Nephron progenitor cell (in vitro differentiated cells): ENCODE measurements at regions not wholly inside any gene's neighbourhood (a gene's known extent, or its start where the extent isn't known, plus 50 kb on each side); places are given as distances from the start of the nearest gene placed in this dataset.
A peak's percentile ranks its signal among the peaks of the same experiment; 100 is the strongest.

Experiments used
- DNase-seq: peaks from one replicate; pipeline ENCODE4 v3.0.0; 2021
- H3K27ac Mint-ChIP-seq: 2 replicates; pipeline ENCODE4 v1.8.0; 2021; ENCODE audit warnings: mild to moderate bottlenecking, moderate library complexity, mixed read lengths
- H3K27me3 Mint-ChIP-seq: 2 replicates; pipeline ENCODE4 v1.8.0; 2021; ENCODE audit warnings: mild to moderate bottlenecking, low read depth, mixed read lengths; ENCODE audit not compliant: poor library complexity
- H3K36me3 Mint-ChIP-seq: 2 replicates; pipeline ENCODE4 v1.8.0; 2021; ENCODE audit warnings: low read depth, mixed read lengths
- H3K4me1 Mint-ChIP-seq: 2 replicates; pipeline ENCODE4 v1.8.0; 2021; ENCODE audit warnings: mixed read lengths
- H3K4me3 Mint-ChIP-seq: 2 replicates; pipeline ENCODE4 v1.8.0; 2021; ENCODE audit warnings: mild to moderate bottlenecking, moderate library complexity, mixed read lengths
- H3K9me3 Mint-ChIP-seq: 2 replicates; pipeline ENCODE4 v1.8.0; 2021; ENCODE audit warnings: mild to moderate bottlenecking, moderate library complexity, mixed read lengths
- CTCF ChIP-seq: fragments of 200-600 bp; sonication (generic); IDR thresholded peaks from 2 replicates; pipeline ENCODE4 v1.5.0; 2021; ENCODE audit warnings: antibody characterized with exemption

- TF ChIP-seq CTCF: no peak
- Mint-ChIP-seq H3K9me3 (peaks cover 11% of the 10 kb centered on the region), H3K27ac (no peak overlapping the region), H3K4me1 (peaks cover 17% of the 10 kb centered on the region), H3K4me3 (no peak overlapping the region), H3K27me3 (no peaks in the 10 kb centered on the region), H3K36me3 (peaks cover 5% of the 10 kb centered on the region)
- DNase-seq: no peak
Observed at GRCh38 chr7:88368686-88369085, 62.0 kb upstream of the STEAP4 start.

- Mint-ChIP-seq H3K4me3 (no peak overlapping the region), H3K4me1 (peaks cover 33% of the 10 kb centered on the region), H3K9me3 (peaks cover 6% of the 10 kb centered on the region), H3K36me3 (no peaks in the 10 kb centered on the region), H3K27me3 (no peaks in the 10 kb centered on the region), H3K27ac (no peak overlapping the region)
- no peak for TF ChIP-seq CTCF
- DNase-seq: no peak
Observed at GRCh38 chr7:88366845-88367244, 60.2 kb upstream of the STEAP4 start.

- peaks cover 41% of the 10 kb centered on the region for H3K4me1 Mint-ChIP-seq
- H3K36me3 Mint-ChIP-seq: no peaks in the 10 kb centered on the region
- no peak for TF ChIP-seq CTCF
- H3K27me3 Mint-ChIP-seq: no peaks in the 10 kb centered on the region
- no peak overlapping the region for H3K27ac Mint-ChIP-seq
- H3K4me3 Mint-ChIP-seq: no peak overlapping the region
- H3K9me3 Mint-ChIP-seq: peaks cover 15% of the 10 kb centered on the region
- DNase-seq: no peak
Observed at GRCh38 chr7:88363869-88364268, 57.2 kb upstream of the STEAP4 start.

- H3K4me3 Mint-ChIP-seq: no peak overlapping the region
- peaks cover 41% of the 10 kb centered on the region for H3K4me1 Mint-ChIP-seq
- TF ChIP-seq CTCF: no peak
- H3K27ac Mint-ChIP-seq: no peak overlapping the region
- H3K36me3 Mint-ChIP-seq: no peaks in the 10 kb centered on the region
- peaks cover 17% of the 10 kb centered on the region for H3K9me3 Mint-ChIP-seq
- no peaks in the 10 kb centered on the region for H3K27me3 Mint-ChIP-seq
- no peak for DNase-seq
Observed at GRCh38 chr7:88363249-88363648, 56.6 kb upstream of the STEAP4 start.

- H3K4me1 Mint-ChIP-seq: peaks cover 41% of the 10 kb centered on the region
- H3K36me3 Mint-ChIP-seq: no peaks in the 10 kb centered on the region
- peak overlapping the region; percentile 68 for H3K27ac Mint-ChIP-seq
- H3K27me3 Mint-ChIP-seq: no peaks in the 10 kb centered on the region
- H3K9me3 Mint-ChIP-seq: peaks cover 19% of the 10 kb centered on the region
- peak; percentile 50 for DNase-seq
- H3K4me3 Mint-ChIP-seq: no peak overlapping the region
- no peak for TF ChIP-seq CTCF
Observed at GRCh38 chr7:88361357-88361756, 54.7 kb upstream of the STEAP4 start.

GRCh38 chr7:88358881-88359280 lies 52.2 kb upstream of the STEAP4 start:
- Mint-ChIP-seq H3K9me3 (peaks cover 19% of the 10 kb centered on the region), H3K4me3 (no peak overlapping the region), H3K27me3 (no peaks in the 10 kb centered on the region), H3K36me3 (no peaks in the 10 kb centered on the region), H3K4me1 (peaks cover 27% of the 10 kb centered on the region), H3K27ac (no peak overlapping the region)
- no peak for DNase-seq
- TF ChIP-seq CTCF: no peak
